GM21619 (cell line): ENCODE measurements at regions not wholly inside any gene's neighbourhood (a gene's known extent, or its start where the extent isn't known, plus 50 kb on each side); places are given as distances from the start of the nearest gene placed in this dataset.
"Not testable (repeated sequence)": the region's sequence is repeated elsewhere in the genome, so short reads cannot be mapped to it uniquely, and the experiment has no call there.

Experiments used
- ATAC-seq: cut with Tn5 transposase; IDR thresholded peaks from one replicate; pipeline ENCODE4 v1.9.1; 2021; ENCODE audit not compliant: unreplicated experiment

- ATAC-seq, result no peak
Measured at GRCh38 chr2:105691947-105692390, 52.7 kb upstream of the NCK2 start.

- no peak for ATAC-seq
Measured at GRCh38 chr2:105690566-105690965, 54.1 kb upstream of the NCK2 start.

- ATAC-seq, result no peak
Measured at GRCh38 chr2:105689484-105689883, 55.2 kb upstream of the NCK2 start.

- no peak for ATAC-seq
Measured at GRCh38 chr2:105688946-105689345, 55.8 kb upstream of the NCK2 start.

GRCh38 chr2:105686588-105686987 is 58.1 kb upstream of the NCK2 start:
- no peak for ATAC-seq

- no peak for ATAC-seq
Measured at GRCh38 chr2:105683011-105683492, 61.7 kb upstream of the NCK2 start.

- ATAC-seq, result no peak
Measured at GRCh38 chr2:105682401-105682800, 62.3 kb upstream of the NCK2 start.

- ATAC-seq, result no peak
Measured at GRCh38 chr2:105681927-105682326, 62.8 kb upstream of the NCK2 start.

- ATAC-seq, result no peak
Measured at GRCh38 chr2:105680357-105680756, 64.4 kb upstream of the NCK2 start.

GRCh38 chr2:105678346-105678745 is 66.4 kb upstream of the NCK2 start:
- ATAC-seq, result no peak

- no peak for ATAC-seq
Measured at GRCh38 chr2:105677901-105678300, 66.8 kb upstream of the NCK2 start.

GRCh38 chr2:105675841-105676240 is 68.9 kb upstream of the NCK2 start:
- no peak for ATAC-seq

- no peak for ATAC-seq
Measured at GRCh38 chr2:105674859-105675541, 69.7 kb upstream of the NCK2 start.

GRCh38 chr2:105674401-105674800 is 70.3 kb upstream of the NCK2 start:
- no peak for ATAC-seq

GRCh38 chr2:105671156-105671555 is 73.6 kb upstream of the NCK2 start:
- no peak for ATAC-seq

GRCh38 chr2:105669384-105669891 is 75.3 kb upstream of the NCK2 start:
- no peak for ATAC-seq

GRCh38 chr2:105665480-105665879 is 79.2 kb upstream of the NCK2 start:
- no peak for ATAC-seq

- no peak for ATAC-seq
Measured at GRCh38 chr2:105660489-105660888, 84.2 kb upstream of the NCK2 start.

GRCh38 chr2:105655723-105656606 is 88.7 kb upstream of the NCK2 start:
- not testable (repeated sequence) for ATAC-seq

- ATAC-seq, result no peak
Measured at GRCh38 chr2:105655244-105655643, 89.5 kb upstream of the NCK2 start.

GRCh38 chr2:105654474-105655004 is 90.2 kb upstream of the NCK2 start:
- ATAC-seq, result no peak

GRCh38 chr2:105653302-105653701 is 91.4 kb upstream of the NCK2 start:
- ATAC-seq, result no peak
